ENCODE measurements at regions not wholly inside any gene's neighbourhood (a gene's known extent, or its start where the extent isn't known, plus 50 kb on each side); places are given as distances from the start of the nearest gene placed in this dataset.

DNA sequence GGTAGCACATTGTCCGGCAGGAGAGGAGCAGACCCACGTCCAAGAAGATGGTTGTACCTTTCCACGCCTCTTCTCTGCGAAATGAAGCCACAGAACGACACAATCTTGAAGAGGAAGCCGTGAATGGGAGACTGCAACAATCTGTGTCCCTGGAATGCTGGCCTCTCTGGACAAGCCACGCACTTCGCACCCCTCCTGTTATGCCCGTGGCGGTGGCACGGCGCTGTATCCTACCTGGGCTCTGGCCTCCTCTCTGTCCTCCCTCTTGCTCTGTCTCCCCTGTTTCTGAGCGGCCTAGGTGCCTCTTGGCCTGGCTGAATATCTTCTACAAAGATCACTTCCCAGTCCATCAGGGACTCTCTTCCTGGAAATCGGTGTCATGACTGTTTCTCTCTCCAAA lies 717.8 kb downstream of the KCNJ18 start:
- BruUV-seq (replicated peaks) = no TSS peak
- TF ChIP-seq ZNF232 (CRISPR knock-in tag; IDR thresholded peaks at IDR 0.05; ENCODE audit: borderline replicate concordance) = no peak
- TF ChIP-seq, protein P1, sequence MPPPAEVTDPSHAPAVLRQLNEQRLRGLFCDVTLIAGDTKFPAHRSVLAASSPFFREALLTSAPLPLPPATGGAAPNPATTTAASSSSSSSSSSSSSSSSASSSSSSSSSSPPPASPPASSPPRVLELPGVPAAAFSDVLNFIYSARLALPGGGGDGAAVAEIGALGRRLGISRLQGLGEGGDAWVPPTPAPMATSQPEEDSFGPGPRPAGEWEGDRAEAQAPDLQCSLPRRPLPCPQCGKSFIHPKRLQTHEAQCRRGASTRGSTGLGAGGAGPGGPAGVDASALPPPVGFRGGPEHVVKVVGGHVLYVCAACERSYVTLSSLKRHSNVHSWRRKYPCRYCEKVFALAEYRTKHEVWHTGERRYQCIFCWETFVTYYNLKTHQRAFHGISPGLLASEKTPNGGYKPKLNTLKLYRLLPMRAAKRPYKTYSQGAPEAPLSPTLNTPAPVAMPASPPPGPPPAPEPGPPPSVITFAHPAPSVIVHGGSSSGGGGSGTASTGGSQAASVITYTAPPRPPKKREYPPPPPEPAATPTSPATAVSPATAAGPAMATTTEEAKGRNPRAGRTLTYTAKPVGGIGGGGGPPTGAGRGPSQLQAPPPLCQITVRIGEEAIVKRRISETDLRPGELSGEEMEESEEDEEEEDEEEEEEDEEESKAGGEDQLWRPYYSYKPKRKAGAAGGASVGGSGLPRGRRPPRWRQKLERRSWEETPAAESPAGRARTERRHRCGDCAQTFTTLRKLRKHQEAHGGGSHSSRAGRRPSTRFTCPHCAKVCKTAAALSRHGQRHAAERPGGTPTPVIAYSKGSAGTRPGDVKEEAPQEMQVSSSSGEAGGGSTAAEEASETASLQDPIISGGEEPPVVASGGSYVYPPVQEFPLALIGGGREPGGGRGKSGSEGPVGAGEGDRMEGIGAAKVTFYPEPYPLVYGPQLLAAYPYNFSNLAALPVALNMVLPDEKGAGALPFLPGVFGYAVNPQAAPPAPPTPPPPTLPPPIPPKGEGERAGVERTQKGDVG (CRISPR knock-in tag; IDR thresholded peaks at IDR 0.05; ENCODE audit: borderline replicate concordance) = no peak
- no peak for TF ChIP-seq SRF (IDR thresholded peaks at IDR 0.05; ENCODE audit: low read depth, low read length)
- no peak for TF ChIP-seq EZH2 (conservative IDR thresholded peaks at IDR 0.05; ENCODE audit: low read depth, low read length)
- TF ChIP-seq, protein P2, sequence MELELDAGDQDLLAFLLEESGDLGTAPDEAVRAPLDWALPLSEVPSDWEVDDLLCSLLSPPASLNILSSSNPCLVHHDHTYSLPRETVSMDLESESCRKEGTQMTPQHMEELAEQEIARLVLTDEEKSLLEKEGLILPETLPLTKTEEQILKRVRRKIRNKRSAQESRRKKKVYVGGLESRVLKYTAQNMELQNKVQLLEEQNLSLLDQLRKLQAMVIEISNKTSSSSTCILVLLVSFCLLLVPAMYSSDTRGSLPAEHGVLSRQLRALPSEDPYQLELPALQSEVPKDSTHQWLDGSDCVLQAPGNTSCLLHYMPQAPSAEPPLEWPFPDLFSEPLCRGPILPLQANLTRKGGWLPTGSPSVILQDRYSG (CRISPR knock-in tag; IDR thresholded peaks at IDR 0.05) = no peak
- TF ChIP-seq, protein P3, sequence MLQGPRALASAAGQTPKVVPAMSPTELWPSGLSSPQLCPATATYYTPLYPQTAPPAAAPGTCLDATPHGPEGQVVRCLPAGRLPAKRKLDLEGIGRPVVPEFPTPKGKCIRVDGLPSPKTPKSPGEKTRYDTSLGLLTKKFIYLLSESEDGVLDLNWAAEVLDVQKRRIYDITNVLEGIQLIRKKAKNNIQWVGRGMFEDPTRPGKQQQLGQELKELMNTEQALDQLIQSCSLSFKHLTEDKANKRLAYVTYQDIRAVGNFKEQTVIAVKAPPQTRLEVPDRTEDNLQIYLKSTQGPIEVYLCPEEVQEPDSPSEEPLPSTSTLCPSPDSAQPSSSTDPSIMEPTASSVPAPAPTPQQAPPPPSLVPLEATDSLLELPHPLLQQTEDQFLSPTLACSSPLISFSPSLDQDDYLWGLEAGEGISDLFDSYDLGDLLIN (CRISPR knock-in tag; IDR thresholded peaks at IDR 0.05; ENCODE audit: borderline replicate concordance) = no peak
- TF ChIP-seq, protein P4, sequence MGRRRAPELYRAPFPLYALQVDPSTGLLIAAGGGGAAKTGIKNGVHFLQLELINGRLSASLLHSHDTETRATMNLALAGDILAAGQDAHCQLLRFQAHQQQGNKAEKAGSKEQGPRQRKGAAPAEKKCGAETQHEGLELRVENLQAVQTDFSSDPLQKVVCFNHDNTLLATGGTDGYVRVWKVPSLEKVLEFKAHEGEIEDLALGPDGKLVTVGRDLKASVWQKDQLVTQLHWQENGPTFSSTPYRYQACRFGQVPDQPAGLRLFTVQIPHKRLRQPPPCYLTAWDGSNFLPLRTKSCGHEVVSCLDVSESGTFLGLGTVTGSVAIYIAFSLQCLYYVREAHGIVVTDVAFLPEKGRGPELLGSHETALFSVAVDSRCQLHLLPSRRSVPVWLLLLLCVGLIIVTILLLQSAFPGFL (CRISPR knock-in tag; IDR thresholded peaks at IDR 0.05) = no peak
- TF ChIP-seq TAF15 (IDR thresholded peaks at IDR 0.05; ENCODE audit: low read depth, low read length, poor library complexity, severe bottlenecking) = no peak
- TF ChIP-seq NBN (conservative IDR thresholded peaks at IDR 0.05) = no peak
- no peak for TF ChIP-seq AGO2 (optimal IDR thresholded peaks at IDR 0.05; ENCODE audit: low read depth, low read length)
- TF ChIP-seq NR2F1 (CRISPR knock-in tag; IDR thresholded peaks at IDR 0.05) = no peak
- no peak for TF ChIP-seq ZSCAN29 (CRISPR knock-in tag; conservative IDR thresholded peaks at IDR 0.05)
- TF ChIP-seq, protein P5, sequence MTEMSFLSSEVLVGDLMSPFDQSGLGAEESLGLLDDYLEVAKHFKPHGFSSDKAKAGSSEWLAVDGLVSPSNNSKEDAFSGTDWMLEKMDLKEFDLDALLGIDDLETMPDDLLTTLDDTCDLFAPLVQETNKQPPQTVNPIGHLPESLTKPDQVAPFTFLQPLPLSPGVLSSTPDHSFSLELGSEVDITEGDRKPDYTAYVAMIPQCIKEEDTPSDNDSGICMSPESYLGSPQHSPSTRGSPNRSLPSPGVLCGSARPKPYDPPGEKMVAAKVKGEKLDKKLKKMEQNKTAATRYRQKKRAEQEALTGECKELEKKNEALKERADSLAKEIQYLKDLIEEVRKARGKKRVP (CRISPR knock-in tag; IDR thresholded peaks at IDR 0.05) = no peak
- no peak for TF ChIP-seq ZNF33B (CRISPR knock-in tag; IDR thresholded peaks at IDR 0.05)
- FAIRE-seq (no peak), DNase-seq (ENCODE audit: low spot score) (no peak), ATAC-seq (no peak)
- Histone ChIP-seq H3K27ac (ENCODE audit: extremely low read length, insufficient read depth, low read length) (no peak overlapping the region), H3K79me2 (ENCODE audit: insufficient read depth, low read length) (no peaks in the 10 kb centered on the region), H3K4me3 (replicated peaks in 1 of 3; ENCODE audit: insufficient read depth in 1 of 3, low read depth in 2 of 3, low read length in 3 of 3) (no peak overlapping the region), H3K36me3 (replicated peaks in 1 of 2; ENCODE audit: control insufficient read depth in 1 of 2, insufficient read depth in 2 of 2, low read length in 2 of 2) (no peaks in the 10 kb centered on the region), H3K4me2 (ENCODE audit: low read depth, low read length) (no peak overlapping the region), H3K9me3 (ENCODE audit: low read length) (no peaks in the 10 kb centered on the region), H3K27me3 (ENCODE audit: control insufficient read depth in 1 of 2, insufficient read depth in 2 of 2, low read length in 2 of 2) (peaks cover 0 to 7% of the 10 kb centered on the region in 2 experiments; a peak in 1 of 5 replicates), H3K4me1 (ENCODE audit: insufficient read depth, low read length) (no peaks in the 10 kb centered on the region), H3K9ac (ENCODE audit: insufficient read depth, low read depth, low read length) (no peak overlapping the region), H2AFZ (ENCODE audit: low read length) (no peak overlapping the region), H4K20me1 (ENCODE audit: insufficient read depth, low read length) (no peaks in the 10 kb centered on the region)
- WGBS (ENCODE audit: low lambda C conversion rate) = 51% methylated on average over 8 of the region's 14 CpGs
- intact Hi-C loops (cut with micrococcal nuclease; ENCODE audit: unreplicated experiment) (no loop called here), in situ Hi-C loops (cut with HindIII; ENCODE audit: extremely low pct_ligation_motif_present, low pct_unique_long_range_greater_than_20kb) (no loop called here)
- CTCF ChIA-PET (ENCODE audit: low intra/inter-chr PET ratio, low total read pairs) = no interaction called here
- POLR2A ChIA-PET = no interaction called here
